K562 (cell line): ENCODE measurements at regions not wholly inside any gene's neighbourhood (a gene's known extent, or its start where the extent isn't known, plus 50 kb on each side); places are given as distances from the start of the nearest gene placed in this dataset.

ENCODE experiments used
- AFF4 ChIP-seq: sonication (generic); formaldehyde crosslinking; IDR thresholded peaks from 2 replicates; pipeline ENCODE4 v1.8.0; 2023; ENCODE audit warnings: mild to moderate bottlenecking, missing genetic modification reagents
- CAMTA2 ChIP-seq: fragments of 250-450 bp; sonication (Bioruptor Pico); conservative IDR thresholded peaks from 2 replicates; pipeline ENCODE4 v1.5.1; 2022
- FOXA3 ChIP-seq, 2 experiments: fragments of 450-650 bp in 1 of 2; sonication (generic) in 1 of 2; formaldehyde crosslinking; IDR thresholded peaks in 1 of 2; conservative IDR thresholded peaks in 1 of 2; 2 replicates each; pipeline versions ENCODE4 v1.4.0 to v1.8.0; 2020 to 2022; ENCODE audit warnings: mild to moderate bottlenecking in 2 of 2, missing genetic modification reagents in 1 of 2
- POLR2H ChIP-seq: IDR thresholded peaks from 2 replicates; pipeline ENCODE4 v1.6.1; 2016; ENCODE audit warnings: missing genetic modification characterization, low read depth, mild to moderate bottlenecking, control low read depth, missing compliant biosample characterization, moderate library complexity
- SMARCB1 ChIP-seq: IDR thresholded peaks from 2 replicates; pipeline ENCODE4 v1.6.1; 2011; ENCODE audit warnings: improper control_type of control experiment, low read depth; ENCODE audit not compliant: insufficient read length
- SREBF2 ChIP-seq: sonication (generic); formaldehyde crosslinking; IDR thresholded peaks from 2 replicates; pipeline ENCODE4 v1.4.0; 2020; ENCODE audit warnings: mild to moderate bottlenecking, missing genetic modification reagents
- SRSF7 ChIP-seq: fragments of 200-400 bp; formaldehyde crosslinking; optimal IDR thresholded peaks from 2 replicates; pipeline ENCODE3; 2017; ENCODE audit warnings: mild to moderate bottlenecking, low read depth, low read length
- ZBTB12 ChIP-seq: fragments of 250-450 bp; sonication (Bioruptor Pico); IDR thresholded peaks from 2 replicates; pipeline ENCODE4 v1.4.0; 2020
- ZNF124 ChIP-seq: sonication (generic); formaldehyde crosslinking; IDR thresholded peaks from 2 replicates; pipeline ENCODE4 v1.8.1; 2022; ENCODE audit warnings: missing genetic modification reagents
- TF ChIP-seq, protein P1 (sequence below), 3 experiments: fragments of 200-800 bp in 1 of 3; fragments of 250-450 bp in 1 of 3; fragments of 450-650 bp in 1 of 3; sonication (Bioruptor Pico) in 1 of 3; sonication (Bioruptor generic) in 1 of 3; formaldehyde crosslinking in 1 of 3; IDR thresholded peaks; 2 replicates each; pipeline versions ENCODE4 v1.6.1 to v1.8.0; 2016 to 2022; ENCODE audit warnings: mild to moderate bottlenecking in 2 of 3, missing genetic modification characterization in 2 of 3, missing compliant biosample characterization in 1 of 3, moderate library complexity in 1 of 3
- TF ChIP-seq, protein P2 (sequence below): fragments of 450-650 bp; formaldehyde crosslinking; conservative IDR thresholded peaks from 2 replicates; pipeline ENCODE4 v1.4.0; 2022; ENCODE audit warnings: mild to moderate bottlenecking, missing genetic modification characterization
- TF ChIP-seq, protein P3 (sequence below): IDR thresholded peaks from 2 replicates; pipeline ENCODE4 v1.6.1; 2016; ENCODE audit warnings: missing genetic modification characterization, missing compliant biosample characterization
- TF ChIP-seq, protein P4 (sequence below): fragments of 250-450 bp; sonication (Bioruptor Pico); IDR thresholded peaks from 2 replicates; pipeline ENCODE4 v1.9.0; 2021; ENCODE audit warnings: mild to moderate bottlenecking

DNA sequence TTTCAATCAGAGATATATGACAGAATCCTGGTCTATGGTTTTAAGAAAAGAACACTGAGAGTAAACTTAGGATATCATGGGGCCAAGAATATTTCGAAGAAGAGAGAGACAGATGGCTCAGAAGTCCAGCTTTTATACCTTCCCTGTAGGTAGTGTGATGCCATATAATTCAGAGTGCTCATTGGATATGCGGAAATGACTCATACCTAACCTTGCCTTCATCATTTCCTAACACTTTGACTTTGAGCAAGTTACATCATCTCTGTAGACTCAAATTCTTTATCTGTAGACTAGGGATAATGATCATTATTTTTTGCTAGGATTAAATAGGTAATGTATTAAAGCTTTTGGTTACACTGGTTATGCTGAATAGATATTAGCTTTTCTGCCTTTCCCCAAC lies 461.6 kb upstream of the CNTNAP5 start (continued):
- TF ChIP-seq, protein P1, sequence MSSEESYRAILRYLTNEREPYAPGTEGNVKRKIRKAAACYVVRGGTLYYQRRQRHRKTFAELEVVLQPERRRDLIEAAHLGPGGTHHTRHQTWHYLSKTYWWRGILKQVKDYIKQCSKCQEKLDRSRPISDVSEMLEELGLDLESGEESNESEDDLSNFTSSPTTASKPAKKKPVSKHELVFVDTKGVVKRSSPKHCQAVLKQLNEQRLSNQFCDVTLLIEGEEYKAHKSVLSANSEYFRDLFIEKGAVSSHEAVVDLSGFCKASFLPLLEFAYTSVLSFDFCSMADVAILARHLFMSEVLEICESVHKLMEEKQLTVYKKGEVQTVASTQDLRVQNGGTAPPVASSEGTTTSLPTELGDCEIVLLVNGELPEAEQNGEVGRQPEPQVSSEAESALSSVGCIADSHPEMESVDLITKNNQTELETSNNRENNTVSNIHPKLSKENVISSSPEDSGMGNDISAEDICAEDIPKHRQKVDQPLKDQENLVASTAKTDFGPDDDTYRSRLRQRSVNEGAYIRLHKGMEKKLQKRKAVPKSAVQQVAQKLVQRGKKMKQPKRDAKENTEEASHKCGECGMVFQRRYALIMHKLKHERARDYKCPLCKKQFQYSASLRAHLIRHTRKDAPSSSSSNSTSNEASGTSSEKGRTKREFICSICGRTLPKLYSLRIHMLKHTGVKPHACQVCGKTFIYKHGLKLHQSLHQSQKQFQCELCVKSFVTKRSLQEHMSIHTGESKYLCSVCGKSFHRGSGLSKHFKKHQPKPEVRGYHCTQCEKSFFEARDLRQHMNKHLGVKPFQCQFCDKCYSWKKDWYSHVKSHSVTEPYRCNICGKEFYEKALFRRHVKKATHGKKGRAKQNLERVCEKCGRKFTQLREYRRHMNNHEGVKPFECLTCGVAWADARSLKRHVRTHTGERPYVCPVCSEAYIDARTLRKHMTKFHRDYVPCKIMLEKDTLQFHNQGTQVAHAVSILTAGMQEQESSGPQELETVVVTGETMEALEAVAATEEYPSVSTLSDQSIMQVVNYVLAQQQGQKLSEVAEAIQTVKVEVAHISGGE (CRISPR knock-in tag; IDR thresholded peaks at IDR 0.05) = no peak
- no peak for TF ChIP-seq ZBTB12 (CRISPR knock-in tag)
- TF ChIP-seq AFF4 (CRISPR knock-in tag) = no peak
- TF ChIP-seq FOXA3 (CRISPR knock-in tag; conservative IDR thresholded peaks at IDR 0.05 in 1 of 2, IDR thresholded peaks at IDR 0.05 in 1 of 2) = no peak
- TF ChIP-seq SRSF7 = no peak
- no peak for TF ChIP-seq SMARCB1
- no peak for TF ChIP-seq SREBF2
- no peak for TF ChIP-seq ZNF124 (CRISPR knock-in tag)
- TF ChIP-seq POLR2H = no peak
- TF ChIP-seq, protein P2, sequence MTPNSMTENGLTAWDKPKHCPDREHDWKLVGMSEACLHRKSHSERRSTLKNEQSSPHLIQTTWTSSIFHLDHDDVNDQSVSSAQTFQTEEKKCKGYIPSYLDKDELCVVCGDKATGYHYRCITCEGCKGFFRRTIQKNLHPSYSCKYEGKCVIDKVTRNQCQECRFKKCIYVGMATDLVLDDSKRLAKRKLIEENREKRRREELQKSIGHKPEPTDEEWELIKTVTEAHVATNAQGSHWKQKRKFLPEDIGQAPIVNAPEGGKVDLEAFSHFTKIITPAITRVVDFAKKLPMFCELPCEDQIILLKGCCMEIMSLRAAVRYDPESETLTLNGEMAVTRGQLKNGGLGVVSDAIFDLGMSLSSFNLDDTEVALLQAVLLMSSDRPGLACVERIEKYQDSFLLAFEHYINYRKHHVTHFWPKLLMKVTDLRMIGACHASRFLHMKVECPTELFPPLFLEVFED = no peak
- TF ChIP-seq CAMTA2 = no peak
- TF ChIP-seq, protein P3, sequence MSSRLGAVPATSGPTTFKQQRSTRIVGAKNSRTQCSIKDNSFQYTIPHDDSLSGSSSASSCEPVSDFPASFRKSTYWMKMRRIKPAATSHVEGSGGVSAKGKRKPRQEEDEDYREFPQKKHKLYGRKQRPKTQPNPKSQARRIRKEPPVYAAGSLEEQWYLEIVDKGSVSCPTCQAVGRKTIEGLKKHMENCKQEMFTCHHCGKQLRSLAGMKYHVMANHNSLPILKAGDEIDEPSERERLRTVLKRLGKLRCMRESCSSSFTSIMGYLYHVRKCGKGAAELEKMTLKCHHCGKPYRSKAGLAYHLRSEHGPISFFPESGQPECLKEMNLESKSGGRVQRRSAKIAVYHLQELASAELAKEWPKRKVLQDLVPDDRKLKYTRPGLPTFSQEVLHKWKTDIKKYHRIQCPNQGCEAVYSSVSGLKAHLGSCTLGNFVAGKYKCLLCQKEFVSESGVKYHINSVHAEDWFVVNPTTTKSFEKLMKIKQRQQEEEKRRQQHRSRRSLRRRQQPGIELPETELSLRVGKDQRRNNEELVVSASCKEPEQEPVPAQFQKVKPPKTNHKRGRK (tag) = no peak
- TF ChIP-seq, protein P4, sequence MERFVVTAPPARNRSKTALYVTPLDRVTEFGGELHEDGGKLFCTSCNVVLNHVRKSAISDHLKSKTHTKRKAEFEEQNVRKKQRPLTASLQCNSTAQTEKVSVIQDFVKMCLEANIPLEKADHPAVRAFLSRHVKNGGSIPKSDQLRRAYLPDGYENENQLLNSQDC (CRISPR knock-in tag) = no peak
